ENCODE measurements at regions not wholly inside any gene's neighbourhood (a gene's known extent, or its start where the extent isn't known, plus 50 kb on each side); places are given as distances from the start of the nearest gene placed in this dataset.

DNA sequence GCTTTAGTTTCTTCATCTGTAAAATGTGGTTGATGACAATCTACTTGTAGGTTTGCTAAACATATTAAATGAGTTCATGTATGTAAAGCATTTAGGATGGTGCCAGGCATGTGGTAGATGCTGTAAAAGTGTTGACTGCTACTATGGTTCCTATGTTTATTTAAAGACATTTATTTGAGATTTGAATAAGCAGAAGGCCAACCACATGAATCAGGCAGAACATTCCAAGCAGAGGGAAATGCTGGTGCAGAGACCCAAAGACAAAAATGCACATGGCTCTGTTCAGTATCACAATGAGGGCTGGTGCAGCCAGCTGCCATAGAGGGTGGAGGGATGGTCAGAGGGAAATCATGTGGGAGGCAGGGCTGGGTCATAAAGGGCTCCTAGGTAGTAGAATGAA is 156.2 kb upstream of the PDGFD start:
- TF ChIP-seq, protein P1, sequence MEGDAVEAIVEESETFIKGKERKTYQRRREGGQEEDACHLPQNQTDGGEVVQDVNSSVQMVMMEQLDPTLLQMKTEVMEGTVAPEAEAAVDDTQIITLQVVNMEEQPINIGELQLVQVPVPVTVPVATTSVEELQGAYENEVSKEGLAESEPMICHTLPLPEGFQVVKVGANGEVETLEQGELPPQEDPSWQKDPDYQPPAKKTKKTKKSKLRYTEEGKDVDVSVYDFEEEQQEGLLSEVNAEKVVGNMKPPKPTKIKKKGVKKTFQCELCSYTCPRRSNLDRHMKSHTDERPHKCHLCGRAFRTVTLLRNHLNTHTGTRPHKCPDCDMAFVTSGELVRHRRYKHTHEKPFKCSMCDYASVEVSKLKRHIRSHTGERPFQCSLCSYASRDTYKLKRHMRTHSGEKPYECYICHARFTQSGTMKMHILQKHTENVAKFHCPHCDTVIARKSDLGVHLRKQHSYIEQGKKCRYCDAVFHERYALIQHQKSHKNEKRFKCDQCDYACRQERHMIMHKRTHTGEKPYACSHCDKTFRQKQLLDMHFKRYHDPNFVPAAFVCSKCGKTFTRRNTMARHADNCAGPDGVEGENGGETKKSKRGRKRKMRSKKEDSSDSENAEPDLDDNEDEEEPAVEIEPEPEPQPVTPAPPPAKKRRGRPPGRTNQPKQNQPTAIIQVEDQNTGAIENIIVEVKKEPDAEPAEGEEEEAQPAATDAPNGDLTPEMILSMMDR (conservative IDR thresholded peaks at IDR 0.05 in 1 of 2, IDR thresholded peaks at IDR 0.05 in 1 of 2; ENCODE audit: low read depth in 1 of 2, low read length in 2 of 2) = no peak
- TF ChIP-seq EZH2 (IDR thresholded peaks at IDR 0.05; ENCODE audit: low read length, missing control alignments) = no peak
